ENCODE measurements at regions not wholly inside any gene's neighbourhood (a gene's known extent, or its start where the extent isn't known, plus 50 kb on each side); places are given as distances from the start of the nearest gene placed in this dataset.

GRCh38 chr21:29443411-29444010 lies 144.8 kb downstream of the BACH1 start:
- no peak for DNase-seq (ENCODE audit: low spot score)

GRCh38 chr21:29448766-29449165 lies 150.0 kb downstream of the BACH1 start:
- DNase-seq (ENCODE audit: low spot score) = no peak

- no peak for DNase-seq (ENCODE audit: low spot score)
Observed at GRCh38 chr21:29449306-29449950, 150.7 kb downstream of the BACH1 start.

- DNase-seq (ENCODE audit: low spot score) = no peak
Observed at GRCh38 chr21:29450058-29450457, 151.3 kb downstream of the BACH1 start.

- no peak for DNase-seq (ENCODE audit: low spot score)
Observed at GRCh38 chr21:29453511-29453910, 154.8 kb downstream of the BACH1 start.

GRCh38 chr21:29454179-29454578 lies 155.5 kb downstream of the BACH1 start:
- DNase-seq (ENCODE audit: low spot score) = no peak

GRCh38 chr21:29462479-29462878 lies 163.8 kb downstream of the BACH1 start:
- DNase-seq (ENCODE audit: low spot score) = no peak

GRCh38 chr21:29465546-29465945 lies 166.8 kb downstream of the BACH1 start:
- DNase-seq (ENCODE audit: low spot score) = no peak

- DNase-seq (ENCODE audit: low spot score) = no peak
Observed at GRCh38 chr21:29466532-29466931, 167.8 kb downstream of the BACH1 start.

GRCh38 chr21:29470397-29470796 lies 171.7 kb downstream of the BACH1 start:
- DNase-seq (ENCODE audit: low spot score) = no peak

GRCh38 chr21:29473808-29474207 lies 175.1 kb downstream of the BACH1 start:
- no peak for DNase-seq (ENCODE audit: low spot score)

- DNase-seq (ENCODE audit: low spot score) = no peak
Observed at GRCh38 chr21:29475329-29475728, 176.6 kb downstream of the BACH1 start.

- DNase-seq (ENCODE audit: low spot score) = no peak
Observed at GRCh38 chr21:29477347-29477746, 178.6 kb downstream of the BACH1 start.

- no peak for DNase-seq (ENCODE audit: low spot score)
Observed at GRCh38 chr21:29477941-29478340, 179.2 kb downstream of the BACH1 start.

GRCh38 chr21:29481081-29481480 lies 182.4 kb downstream of the BACH1 start:
- no peak for DNase-seq (ENCODE audit: low spot score)

- DNase-seq (ENCODE audit: low spot score) = no peak
Observed at GRCh38 chr21:29481641-29482040, 182.9 kb downstream of the BACH1 start.

GRCh38 chr21:29486306-29486807 lies 187.6 kb downstream of the BACH1 start:
- DNase-seq (ENCODE audit: low spot score) = no peak
